ENCODE measurements at regions not wholly inside any gene's neighbourhood (a gene's known extent, or its start where the extent isn't known, plus 50 kb on each side); places are given as distances from the start of the nearest gene placed in this dataset.

DNA sequence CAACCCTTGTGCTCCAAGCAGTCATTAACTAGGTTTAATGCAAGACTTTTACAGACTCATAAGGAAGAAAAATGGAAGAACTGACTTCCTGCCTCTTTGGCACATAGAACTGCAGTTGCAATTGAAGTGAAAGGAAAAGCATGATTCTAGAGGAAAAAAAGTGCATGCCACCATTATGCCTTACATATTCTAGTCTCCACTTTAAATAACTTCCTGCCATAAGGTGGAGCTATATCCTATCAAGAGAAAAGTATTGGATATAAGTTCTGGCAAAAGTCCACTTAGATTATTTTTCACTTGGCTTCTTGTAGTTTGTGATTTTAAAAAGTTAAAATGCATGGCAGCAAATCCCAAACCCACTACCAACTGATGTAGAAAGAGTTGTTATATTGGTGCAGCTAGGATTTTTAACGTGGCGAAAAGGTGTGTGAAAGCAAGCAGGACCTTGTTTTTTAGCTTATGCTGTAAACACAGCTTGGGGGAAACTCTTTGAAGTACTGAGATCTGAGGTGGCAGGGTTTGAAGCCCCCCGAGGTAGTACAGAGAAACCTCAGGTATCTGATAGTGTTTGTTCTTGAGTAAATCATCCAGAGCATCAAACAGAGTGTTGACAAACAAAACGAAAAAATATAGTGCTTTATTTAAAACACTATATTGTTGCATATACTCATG, 117.9 kb downstream of the ANXA1 start:
- H3K27me3 ChIP-seq, result no peaks in the 10 kb centered on the region
- in situ Hi-C loops (cut with MboI; ENCODE audit: low sequenced_read_pairs in 4 of 4), result no loop called here
- no peaks in the 10 kb centered on the region for H3K36me3 ChIP-seq
- no peaks in the 10 kb centered on the region for H3K9me3 ChIP-seq
- intact Hi-C loops (cut with DNase I; ENCODE audit: low total_unique reads), result no loop called here
- no peak for ATAC-seq
- TF ChIP-seq, protein P1, sequence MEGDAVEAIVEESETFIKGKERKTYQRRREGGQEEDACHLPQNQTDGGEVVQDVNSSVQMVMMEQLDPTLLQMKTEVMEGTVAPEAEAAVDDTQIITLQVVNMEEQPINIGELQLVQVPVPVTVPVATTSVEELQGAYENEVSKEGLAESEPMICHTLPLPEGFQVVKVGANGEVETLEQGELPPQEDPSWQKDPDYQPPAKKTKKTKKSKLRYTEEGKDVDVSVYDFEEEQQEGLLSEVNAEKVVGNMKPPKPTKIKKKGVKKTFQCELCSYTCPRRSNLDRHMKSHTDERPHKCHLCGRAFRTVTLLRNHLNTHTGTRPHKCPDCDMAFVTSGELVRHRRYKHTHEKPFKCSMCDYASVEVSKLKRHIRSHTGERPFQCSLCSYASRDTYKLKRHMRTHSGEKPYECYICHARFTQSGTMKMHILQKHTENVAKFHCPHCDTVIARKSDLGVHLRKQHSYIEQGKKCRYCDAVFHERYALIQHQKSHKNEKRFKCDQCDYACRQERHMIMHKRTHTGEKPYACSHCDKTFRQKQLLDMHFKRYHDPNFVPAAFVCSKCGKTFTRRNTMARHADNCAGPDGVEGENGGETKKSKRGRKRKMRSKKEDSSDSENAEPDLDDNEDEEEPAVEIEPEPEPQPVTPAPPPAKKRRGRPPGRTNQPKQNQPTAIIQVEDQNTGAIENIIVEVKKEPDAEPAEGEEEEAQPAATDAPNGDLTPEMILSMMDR (IDR thresholded peaks at IDR 0.05 in 4 of 5, conservative IDR thresholded peaks at IDR 0.05 in 1 of 5), result no peak
- no peak for TF ChIP-seq POLR2A (IDR thresholded peaks at IDR 0.05)
- no peak for DNase-seq
- H3K4me3 ChIP-seq, result no peak overlapping the region
- no peaks in the 10 kb centered on the region for H3K4me1 ChIP-seq
- H3K27ac ChIP-seq, result no peak overlapping the region

DNA sequence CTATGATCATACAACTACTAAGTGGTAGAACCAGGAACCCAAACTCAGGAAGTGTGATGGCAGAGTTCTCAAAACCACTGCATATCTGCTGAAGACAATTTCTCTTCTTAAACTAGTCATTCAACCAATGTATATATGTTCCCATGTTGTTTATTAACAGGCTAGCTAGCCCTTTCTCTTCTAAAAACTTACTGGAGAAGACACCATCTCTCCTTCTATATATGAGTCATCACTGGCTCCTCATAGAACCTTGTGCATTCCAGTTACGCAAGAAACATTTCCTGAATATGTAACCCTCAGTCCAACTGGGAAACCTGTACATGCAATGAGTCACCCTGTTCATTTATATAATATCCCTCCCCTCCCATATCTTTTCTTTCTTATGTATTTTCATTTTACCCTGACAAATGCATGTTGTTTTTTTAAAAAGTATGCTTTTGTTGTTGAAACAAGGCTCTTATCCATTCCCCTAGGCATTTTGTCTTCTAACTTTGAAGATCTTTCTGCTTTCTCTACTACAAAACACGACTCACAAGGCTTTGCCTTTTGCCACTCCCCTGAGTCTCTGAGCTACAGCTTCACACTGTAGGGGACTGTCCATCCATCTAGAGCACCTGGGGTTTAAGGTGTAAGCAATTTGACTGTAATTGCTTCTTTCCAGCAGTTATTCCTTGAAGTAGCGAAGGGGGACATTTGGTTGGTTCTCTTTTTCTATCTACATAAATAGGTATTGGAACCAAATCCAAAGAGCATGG, 119.5 kb downstream of the ANXA1 start:
- TF ChIP-seq, protein P1 (IDR thresholded peaks at IDR 0.05 in 4 of 5, conservative IDR thresholded peaks at IDR 0.05 in 1 of 5), result no peak
- no peak for TF ChIP-seq POLR2A (IDR thresholded peaks at IDR 0.05)
- Histone ChIP-seq H3K4me3 (no peak overlapping the region), H3K4me1 (no peaks in the 10 kb centered on the region), H3K27me3 (no peaks in the 10 kb centered on the region), H3K27ac (no peak overlapping the region), H3K36me3 (no peaks in the 10 kb centered on the region), H3K9me3 (no peaks in the 10 kb centered on the region)
- intact Hi-C loops (cut with DNase I; ENCODE audit: low total_unique reads), result no loop called here
- in situ Hi-C loops (cut with MboI; ENCODE audit: low sequenced_read_pairs in 4 of 4), result no loop called here
- DNase-seq, result no peak
- ATAC-seq, result no peak

GRCh38 chr9:73280113-73280512, 128.4 kb downstream of the ANXA1 start:
- Histone ChIP-seq H3K4me1 (no peaks in the 10 kb centered on the region), H3K27me3 (no peaks in the 10 kb centered on the region), H3K27ac (no peak overlapping the region), H3K36me3 (no peaks in the 10 kb centered on the region), H3K4me3 (no peak overlapping the region), H3K9me3 (no peaks in the 10 kb centered on the region)
- TF ChIP-seq, protein P1 (IDR thresholded peaks at IDR 0.05 in 4 of 5, conservative IDR thresholded peaks at IDR 0.05 in 1 of 5), result no peak
- TF ChIP-seq POLR2A (IDR thresholded peaks at IDR 0.05), result no peak
- DNase-seq, result no peak
- intact Hi-C loops (cut with DNase I; ENCODE audit: low total_unique reads), result no loop called here
- in situ Hi-C loops (cut with MboI; ENCODE audit: low sequenced_read_pairs in 4 of 4), result no loop called here
- no peak for ATAC-seq

GRCh38 chr9:73284377-73284776, 132.7 kb downstream of the ANXA1 start:
- no peaks in the 10 kb centered on the region for H3K9me3 ChIP-seq
- TF ChIP-seq POLR2A (IDR thresholded peaks at IDR 0.05), result no peak
- intact Hi-C loops (cut with DNase I; ENCODE audit: low total_unique reads), result no loop called here
- no peak for ATAC-seq
- H3K4me1 ChIP-seq, result no peaks in the 10 kb centered on the region
- in situ Hi-C loops (cut with MboI; ENCODE audit: low sequenced_read_pairs in 4 of 4), result no loop called here
- no peak overlapping the region for H3K27ac ChIP-seq
- no peak overlapping the region for H3K4me3 ChIP-seq
- no peaks in the 10 kb centered on the region for H3K36me3 ChIP-seq
- no peak for DNase-seq
- H3K27me3 ChIP-seq, result no peaks in the 10 kb centered on the region

- ATAC-seq (no peak), DNase-seq (no peak)
- Histone ChIP-seq H3K36me3 (no peaks in the 10 kb centered on the region), H3K4me3 (no peak overlapping the region), H3K4me1 (no peaks in the 10 kb centered on the region), H3K27me3 (no peaks in the 10 kb centered on the region), H3K27ac (no peak overlapping the region), H3K9me3 (no peaks in the 10 kb centered on the region)
- TF ChIP-seq POLR2A (IDR thresholded peaks at IDR 0.05), result no peak
- TF ChIP-seq, protein P1 (IDR thresholded peaks at IDR 0.05 in 4 of 5, conservative IDR thresholded peaks at IDR 0.05 in 1 of 5), result no peak
- in situ Hi-C loops (cut with MboI; ENCODE audit: low sequenced_read_pairs in 4 of 4), result no loop called here
- intact Hi-C loops (cut with DNase I; ENCODE audit: low total_unique reads), result no loop called here
Observed at GRCh38 chr9:73294336-73294735, 142.7 kb downstream of the ANXA1 start.

Measured in gastrocnemius medialis (tissue), 4 donors.